ENCODE measurements at regions not wholly inside any gene's neighbourhood (a gene's known extent, or its start where the extent isn't known, plus 50 kb on each side); places are given as distances from the start of the nearest gene placed in this dataset.

- H3K4me3 ChIP-seq = no peak overlapping the region
- intact Hi-C loops (cut with DNase I) = no loop called here
- H3K4me1 ChIP-seq = no peaks in the 10 kb centered on the region
- H3K27ac ChIP-seq = no peak overlapping the region
- no peaks in the 10 kb centered on the region for H3K27me3 ChIP-seq
- DNase-seq = no peak
- H3K9ac ChIP-seq (ENCODE audit: low read depth in 2 of 2, low read length in 2 of 2) = no peak overlapping the region
- no peaks in the 10 kb centered on the region for H3K36me3 ChIP-seq
- H3K9me3 ChIP-seq = no peaks in the 10 kb centered on the region
- TF ChIP-seq CTCF (IDR thresholded peaks at IDR 0.05) = no peak
Observed at GRCh38 chr5:60274747-60275146, 381.2 kb upstream of the PDE4D start.

- Histone ChIP-seq H3K9ac (ENCODE audit: low read depth in 2 of 2, low read length in 2 of 2) (no peak overlapping the region), H3K36me3 (no peaks in the 10 kb centered on the region), H3K9me3 (no peaks in the 10 kb centered on the region), H3K27ac (no peak overlapping the region), H3K4me3 (no peak overlapping the region), H3K27me3 (no peaks in the 10 kb centered on the region), H3K4me1 (no peaks in the 10 kb centered on the region)
- no peak for TF ChIP-seq CTCF (IDR thresholded peaks at IDR 0.05)
- intact Hi-C loops (cut with DNase I) = no loop called here
- DNase-seq = no peak
Observed at GRCh38 chr5:60271517-60271916, 378.0 kb upstream of the PDE4D start.

- Histone ChIP-seq H3K4me3 (no peak overlapping the region), H3K9me3 (no peaks in the 10 kb centered on the region)
- TF ChIP-seq CTCF (IDR thresholded peaks at IDR 0.05) = no peak
Observed at GRCh38 chr5:60267907-60268306, 374.4 kb upstream of the PDE4D start.

GRCh38 chr5:60263346-60263745, 369.8 kb upstream of the PDE4D start:
- H3K9ac ChIP-seq (ENCODE audit: low read depth in 2 of 2, low read length in 2 of 2) = no peak overlapping the region
- no peak for TF ChIP-seq CTCF (IDR thresholded peaks at IDR 0.05)
- H3K9me3 ChIP-seq = no peaks in the 10 kb centered on the region
- no peak overlapping the region for H3K27ac ChIP-seq
- no peaks in the 10 kb centered on the region for H3K4me1 ChIP-seq
- H3K4me3 ChIP-seq = no peak overlapping the region
- no peak for DNase-seq
- no peaks in the 10 kb centered on the region for H3K27me3 ChIP-seq
- intact Hi-C loops (cut with DNase I) = no loop called here
- H3K36me3 ChIP-seq = no peaks in the 10 kb centered on the region

More at GRCh38 chr5:60267907-60268306, 374.4 kb upstream of the PDE4D start:
- Histone ChIP-seq H3K36me3 (no peaks in the 10 kb centered on the region), H3K27ac (no peak overlapping the region), H3K27me3 (no peaks in the 10 kb centered on the region), H3K9ac (ENCODE audit: low read depth in 2 of 2, low read length in 2 of 2) (no peak overlapping the region), H3K4me1 (no peaks in the 10 kb centered on the region)
- intact Hi-C loops (cut with DNase I) = no loop called here
- DNase-seq = no peak

- Histone ChIP-seq H3K4me3 (no peak overlapping the region), H3K9me3 (no peaks in the 10 kb centered on the region), H3K27ac (no peak overlapping the region), H3K4me1 (no peaks in the 10 kb centered on the region), H3K36me3 (no peaks in the 10 kb centered on the region), H3K27me3 (no peaks in the 10 kb centered on the region), H3K9ac (ENCODE audit: low read depth in 2 of 2, low read length in 2 of 2) (no peak overlapping the region)
- DNase-seq = no peak
- intact Hi-C loops (cut with DNase I) = no loop called here
- no peak for TF ChIP-seq CTCF (IDR thresholded peaks at IDR 0.05)
Observed at GRCh38 chr5:60262576-60263295, 369.2 kb upstream of the PDE4D start.

All from colonic mucosa (tissue), 4 donors.